GM12891 (cell line): ENCODE measurements at regions not wholly inside any gene's neighbourhood (a gene's known extent, or its start where the extent isn't known, plus 50 kb on each side); places are given as distances from the start of the nearest gene placed in this dataset.

Experiments
- PAX5 ChIP-seq: IDR thresholded peaks from 2 replicates; pipeline ENCODE4 v1.6.1; 2011; ENCODE audit warnings: low read length, moderate library complexity, mild to moderate bottlenecking; ENCODE audit not compliant: insufficient read depth, severe bottlenecking
- POLR2A ChIP-seq: IDR thresholded peaks from 2 replicates; pipeline ENCODE4 v1.6.1; 2011; ENCODE audit warnings: low read depth, low read length, control low read depth
- POLR2AphosphoS5 ChIP-seq: IDR thresholded peaks from 2 replicates; pipeline ENCODE4 v1.6.1; 2011; ENCODE audit warnings: low read depth, low read length, control low read depth
- POU2F2 ChIP-seq: IDR thresholded peaks from 2 replicates; pipeline ENCODE4 v1.6.1; 2011; ENCODE audit warnings: low read depth, mild to moderate bottlenecking, control low read depth, low read length, moderate library complexity
- SPI1 ChIP-seq: IDR thresholded peaks from 2 replicates; pipeline ENCODE4 v1.6.1; 2011; ENCODE audit warnings: low read depth, low read length, control low read depth
- TAF1 ChIP-seq: IDR thresholded peaks from 2 replicates; pipeline ENCODE4 v1.6.1; 2011; ENCODE audit warnings: low read depth, low read length, control low read depth

- no peak for TF ChIP-seq POLR2A
- no peak for TF ChIP-seq POLR2AphosphoS5
- no peak for TF ChIP-seq TAF1
- TF ChIP-seq SPI1: no peak
- no peak for TF ChIP-seq PAX5
- no peak for TF ChIP-seq POU2F2
Observed at GRCh38 chr12:25827141-25827540, 131.3 kb upstream of the RASSF8 start.
